AG09309 (cell line): ENCODE measurements at regions not wholly inside any gene's neighbourhood (a gene's known extent, or its start where the extent isn't known, plus 50 kb on each side); places are given as distances from the start of the nearest gene placed in this dataset.
"Not testable (repeated sequence)": the region's sequence is repeated elsewhere in the genome, so short reads cannot be mapped to it uniquely, and the experiment has no call there.

Experiments
- DNase-seq: peaks from one replicate; pipeline ENCODE4 v3.0.0-alpha.2; 2010; ENCODE audit warnings: low read depth
- H3K4me3 ChIP-seq: 2 replicates; pipeline ENCODE4 v1.5.1; 2011; ENCODE audit warnings: mild to moderate bottlenecking, low read depth, low read length, moderate library complexity; ENCODE audit not compliant: control insufficient read depth
- TF ChIP-seq, protein P1 (sequence below): IDR thresholded peaks from 2 replicates; pipeline ENCODE4 v1.5.1; 2011; ENCODE audit warnings: mild to moderate bottlenecking, low read depth, low read length, inconsistent platforms; ENCODE audit not compliant: insufficient read depth, control insufficient read depth; ENCODE audit errors: missing control alignments

DNA sequence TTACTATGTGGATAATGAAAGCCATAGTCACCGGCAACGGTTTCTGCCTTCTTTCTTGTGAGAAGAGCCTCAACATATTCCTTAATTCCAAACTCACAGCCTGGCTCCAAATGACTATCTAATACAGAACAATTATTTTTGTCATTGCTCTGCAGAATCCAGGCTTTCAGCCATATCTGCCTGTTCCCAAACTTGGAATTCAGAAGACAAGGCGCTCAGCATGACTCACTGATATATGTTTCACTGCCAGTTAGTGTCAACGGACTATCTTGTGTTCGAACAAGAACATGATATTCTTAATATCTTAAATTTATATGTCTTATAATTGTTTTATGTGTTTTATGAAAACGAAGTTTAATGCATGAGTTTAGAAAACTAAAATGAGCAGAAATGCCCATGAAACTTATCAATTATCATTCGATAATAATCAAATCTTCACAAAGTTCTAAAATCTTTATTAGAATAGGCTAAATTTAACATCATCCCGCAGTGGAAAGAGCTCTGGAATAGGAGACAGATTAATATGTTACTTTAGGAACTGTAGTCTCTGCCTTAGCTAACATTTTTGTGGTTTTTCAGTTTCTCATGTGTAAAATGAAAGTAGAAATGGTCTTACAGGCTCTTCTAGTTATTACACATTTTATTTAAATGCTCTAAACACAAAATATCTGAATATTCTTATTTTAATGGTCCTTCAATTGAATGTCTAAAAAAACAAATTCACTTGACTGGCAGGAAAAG is 669.3 kb upstream of the GJE1 start:
- TF ChIP-seq, protein P1, sequence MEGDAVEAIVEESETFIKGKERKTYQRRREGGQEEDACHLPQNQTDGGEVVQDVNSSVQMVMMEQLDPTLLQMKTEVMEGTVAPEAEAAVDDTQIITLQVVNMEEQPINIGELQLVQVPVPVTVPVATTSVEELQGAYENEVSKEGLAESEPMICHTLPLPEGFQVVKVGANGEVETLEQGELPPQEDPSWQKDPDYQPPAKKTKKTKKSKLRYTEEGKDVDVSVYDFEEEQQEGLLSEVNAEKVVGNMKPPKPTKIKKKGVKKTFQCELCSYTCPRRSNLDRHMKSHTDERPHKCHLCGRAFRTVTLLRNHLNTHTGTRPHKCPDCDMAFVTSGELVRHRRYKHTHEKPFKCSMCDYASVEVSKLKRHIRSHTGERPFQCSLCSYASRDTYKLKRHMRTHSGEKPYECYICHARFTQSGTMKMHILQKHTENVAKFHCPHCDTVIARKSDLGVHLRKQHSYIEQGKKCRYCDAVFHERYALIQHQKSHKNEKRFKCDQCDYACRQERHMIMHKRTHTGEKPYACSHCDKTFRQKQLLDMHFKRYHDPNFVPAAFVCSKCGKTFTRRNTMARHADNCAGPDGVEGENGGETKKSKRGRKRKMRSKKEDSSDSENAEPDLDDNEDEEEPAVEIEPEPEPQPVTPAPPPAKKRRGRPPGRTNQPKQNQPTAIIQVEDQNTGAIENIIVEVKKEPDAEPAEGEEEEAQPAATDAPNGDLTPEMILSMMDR = no peak
- no peak overlapping the region for H3K4me3 ChIP-seq
- DNase-seq = no peak

DNA sequence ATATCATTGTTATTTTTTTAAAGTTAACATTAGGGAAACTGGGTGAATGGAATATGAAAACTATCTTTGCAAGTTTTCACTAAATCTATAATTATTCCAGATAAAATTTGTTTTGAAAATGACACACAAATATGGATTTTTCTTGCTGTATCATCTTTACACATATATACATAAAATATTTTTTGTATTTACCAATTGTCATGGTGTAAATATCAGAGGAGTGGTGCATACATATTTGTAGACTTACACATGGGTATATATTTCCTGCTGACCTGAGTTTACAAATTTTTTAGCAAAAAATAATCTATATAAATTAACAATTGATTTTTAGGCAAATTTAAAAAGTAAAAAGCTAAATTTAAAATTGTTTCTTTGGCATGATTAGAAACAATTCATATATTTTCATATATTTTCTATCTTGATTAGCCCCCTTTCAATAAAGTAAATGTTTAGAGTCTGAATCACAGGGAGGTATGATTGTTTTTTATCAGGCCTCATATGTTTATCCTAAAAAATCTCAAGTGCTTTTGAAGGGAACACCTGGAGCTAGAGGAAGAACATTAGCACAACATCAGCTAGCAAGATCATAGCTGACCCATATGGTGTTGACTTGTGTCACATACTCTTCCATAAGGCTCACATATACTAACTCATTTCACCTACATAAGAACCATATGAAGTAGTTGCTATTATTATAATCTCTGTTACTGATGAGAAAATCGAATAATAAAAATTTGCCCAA is 671.8 kb upstream of the GJE1 start:
- TF ChIP-seq, protein P1 = no peak
- H3K4me3 ChIP-seq = no peak overlapping the region
- no peak for DNase-seq

DNA sequence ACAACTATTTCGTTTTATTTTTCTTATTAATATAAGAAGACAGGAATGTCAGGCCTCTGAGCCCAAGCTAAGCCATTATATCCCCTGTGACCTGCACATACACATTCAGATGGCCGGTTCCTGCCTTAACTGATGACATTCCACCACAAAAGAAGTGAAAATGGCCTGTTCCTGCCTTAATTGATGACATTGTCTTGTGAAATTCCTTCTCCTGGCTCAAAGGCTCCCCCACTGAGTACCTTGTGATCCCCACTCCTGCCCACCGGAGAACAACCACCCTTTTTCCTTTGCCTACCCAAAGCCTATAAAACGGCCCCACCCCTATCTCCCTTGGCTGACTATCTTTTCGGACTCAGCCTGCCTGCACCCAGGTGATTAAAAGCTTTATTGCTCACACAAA is 672.5 kb upstream of the GJE1 start:
- not testable (repeated sequence) for DNase-seq

DNA sequence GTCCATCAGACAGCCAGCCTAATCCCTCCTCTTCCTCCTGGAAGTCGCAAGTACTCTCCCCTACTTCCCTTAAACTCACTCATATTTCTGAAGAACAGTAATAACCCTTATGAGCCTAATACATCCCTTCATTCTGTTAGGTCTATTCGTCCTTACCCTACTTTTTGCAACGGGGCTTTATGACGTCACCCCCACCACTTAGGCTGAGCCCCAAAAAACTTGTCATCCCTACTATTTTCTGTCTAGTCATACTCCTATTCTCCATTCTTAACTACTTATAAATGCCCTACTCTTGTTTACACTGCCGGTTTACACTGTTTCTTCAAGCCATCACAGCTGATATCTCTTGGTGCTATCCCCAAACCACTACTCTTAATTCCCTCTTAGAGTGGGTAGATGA is 674.7 kb upstream of the GJE1 start:
- DNase-seq, H3K4me3 ChIP-seq: not testable (repeated sequence)

More for the DNA sequence above, 672.5 kb upstream of the GJE1 start:
- not testable (repeated sequence) for H3K4me3 ChIP-seq

DNA sequence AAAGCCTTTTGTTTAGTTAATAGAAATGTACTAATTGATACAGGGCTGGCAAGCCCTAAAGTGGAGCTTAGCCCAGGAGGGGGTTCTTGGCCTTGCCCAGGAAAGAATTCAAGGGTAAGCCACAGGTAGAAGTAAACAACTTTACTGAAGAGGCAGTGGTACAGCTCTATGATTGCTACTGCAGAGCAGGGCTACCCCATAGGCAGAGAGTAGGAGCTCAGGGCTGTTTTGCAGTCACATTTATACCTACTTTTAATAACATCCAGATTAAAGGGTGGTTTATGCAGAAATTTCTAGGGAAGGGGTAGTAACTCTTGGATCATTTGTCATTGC is 680.4 kb upstream of the GJE1 start:
- TF ChIP-seq, protein P1 = no peak
- H3K4me3 ChIP-seq = no peak overlapping the region
- no peak for DNase-seq

DNA sequence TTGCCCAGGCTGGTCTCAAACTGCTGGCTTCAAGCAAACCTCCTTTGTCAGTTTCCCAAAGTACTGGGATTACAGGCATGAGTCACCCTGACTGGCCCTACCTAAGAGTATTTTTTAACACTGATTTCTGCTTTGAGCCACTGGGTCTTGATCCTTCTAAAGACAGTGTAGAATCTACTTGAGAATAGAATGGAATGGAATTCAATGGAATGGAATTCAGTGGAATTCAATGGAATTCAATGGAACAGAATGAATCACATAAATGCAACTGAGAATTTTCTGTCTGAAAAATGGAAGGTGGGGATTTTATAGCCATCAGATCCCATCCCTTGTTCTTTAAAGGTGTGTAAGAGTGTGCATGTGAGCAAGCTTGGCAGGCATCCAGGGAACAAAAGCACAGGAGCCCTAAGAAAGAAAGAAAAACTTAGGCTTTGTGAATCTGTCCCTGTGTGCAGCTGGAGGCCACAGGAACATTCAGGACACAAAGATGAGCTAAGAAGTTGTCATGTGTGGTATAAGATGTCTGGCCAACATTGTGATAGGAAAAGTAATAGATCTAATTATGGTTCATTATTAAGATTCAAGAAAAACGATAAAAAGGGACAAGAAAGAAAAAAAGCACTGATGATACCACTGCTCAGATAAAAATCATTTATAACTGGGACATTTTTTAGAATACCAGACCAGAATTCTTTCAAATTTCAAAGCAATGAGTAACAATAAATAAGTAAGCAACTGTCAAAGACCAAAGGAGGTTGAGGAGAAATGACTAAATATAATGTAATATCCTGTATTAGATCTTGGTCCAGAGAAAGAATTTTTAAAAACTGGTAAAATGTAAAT is 681.0 kb upstream of the GJE1 start:
- TF ChIP-seq, protein P1 = no peak
- no peak overlapping the region for H3K4me3 ChIP-seq
- peak; percentile 62 for DNase-seq

DNA sequence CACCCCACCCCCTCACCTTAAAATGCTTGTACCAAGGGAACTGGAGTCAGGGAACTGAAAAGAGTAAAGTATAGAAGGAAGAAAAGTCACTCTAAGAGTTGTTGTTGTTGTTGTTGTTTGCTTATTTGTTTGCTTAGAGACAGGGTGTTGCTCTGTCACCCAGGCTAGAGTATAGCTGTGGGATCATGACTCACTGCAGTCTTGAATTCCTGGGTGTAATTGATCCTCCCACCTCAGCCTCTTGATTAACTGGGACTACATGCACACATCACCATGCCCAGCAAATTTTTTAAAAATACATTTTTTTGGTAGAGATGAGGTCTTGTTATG is 681.6 kb upstream of the GJE1 start:
- DNase-seq = no peak
- H3K4me3 ChIP-seq = no peak overlapping the region
- TF ChIP-seq, protein P1 = no peak
